ENCODE measurements at regions not wholly inside any gene's neighbourhood (a gene's known extent, or its start where the extent isn't known, plus 50 kb on each side); places are given as distances from the start of the nearest gene placed in this dataset.

DNA sequence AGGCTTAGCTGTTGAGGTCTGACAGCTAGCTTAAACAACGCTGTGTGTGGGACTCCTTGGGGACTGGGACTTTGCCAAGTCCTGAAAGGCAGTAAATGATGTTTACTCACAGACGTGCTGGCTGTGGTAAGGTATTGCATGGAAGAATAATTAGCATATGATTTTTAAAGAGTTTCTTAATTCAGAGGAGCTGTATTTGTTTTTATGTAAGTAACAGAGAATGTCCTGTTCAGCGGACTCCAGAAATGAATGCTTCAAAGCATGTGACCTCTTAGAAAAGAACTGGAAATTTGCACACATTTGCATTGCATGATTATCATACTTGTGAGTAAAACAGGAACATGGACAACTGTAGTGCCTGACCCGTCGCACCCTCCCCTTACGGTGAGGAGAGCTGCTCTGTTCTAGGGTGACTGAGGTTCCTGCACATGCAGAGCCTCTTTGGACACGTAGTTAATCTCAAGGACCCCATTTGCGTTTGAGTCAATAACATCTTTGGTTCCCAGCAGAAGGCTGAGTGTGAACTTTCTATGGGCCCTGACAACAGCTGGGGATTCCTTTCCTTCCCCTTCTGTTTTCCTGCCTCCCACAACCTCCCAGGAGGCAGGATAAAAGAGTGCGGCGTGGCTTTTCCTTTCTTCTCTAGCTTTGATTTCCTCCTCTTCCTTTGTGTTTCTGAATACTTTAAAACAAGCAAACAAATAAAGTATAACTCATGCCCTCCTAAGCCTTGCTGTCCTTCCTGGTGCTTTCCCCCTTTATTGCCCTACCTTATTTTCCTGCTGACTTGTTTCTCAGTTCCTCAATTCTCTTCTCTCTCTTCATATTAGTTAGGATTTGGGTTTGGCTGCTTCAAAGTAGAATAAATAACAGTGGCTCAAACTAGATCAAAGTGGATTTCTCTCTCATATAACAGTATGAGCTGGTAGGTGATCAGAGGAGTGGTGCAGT, 157.2 kb upstream of the CD180 start:
- H3K4me3 ChIP-seq (ENCODE audit: low read length in 2 of 2) = no peak overlapping the region
- no peaks in the 10 kb centered on the region for H3K4me1 ChIP-seq (ENCODE audit: control insufficient read depth, insufficient read depth, low read length)
- no peak overlapping the region for H3K9ac ChIP-seq (ENCODE audit: low read length in 2 of 2)
- H3K9me3 ChIP-seq (ENCODE audit: control insufficient read depth in 2 of 2, low read length in 2 of 2) = no peaks in the 10 kb centered on the region
- H3K27ac ChIP-seq (ENCODE audit: low read length) = no peak overlapping the region
- H3K27me3 ChIP-seq (ENCODE audit: control insufficient read depth in 1 of 2, insufficient read depth in 2 of 2, low read length in 2 of 2) = no peaks in the 10 kb centered on the region
- no peaks in the 10 kb centered on the region for H3K36me3 ChIP-seq (ENCODE audit: control insufficient read depth in 2 of 2, insufficient read depth in 2 of 2, low read length in 2 of 2)

DNA sequence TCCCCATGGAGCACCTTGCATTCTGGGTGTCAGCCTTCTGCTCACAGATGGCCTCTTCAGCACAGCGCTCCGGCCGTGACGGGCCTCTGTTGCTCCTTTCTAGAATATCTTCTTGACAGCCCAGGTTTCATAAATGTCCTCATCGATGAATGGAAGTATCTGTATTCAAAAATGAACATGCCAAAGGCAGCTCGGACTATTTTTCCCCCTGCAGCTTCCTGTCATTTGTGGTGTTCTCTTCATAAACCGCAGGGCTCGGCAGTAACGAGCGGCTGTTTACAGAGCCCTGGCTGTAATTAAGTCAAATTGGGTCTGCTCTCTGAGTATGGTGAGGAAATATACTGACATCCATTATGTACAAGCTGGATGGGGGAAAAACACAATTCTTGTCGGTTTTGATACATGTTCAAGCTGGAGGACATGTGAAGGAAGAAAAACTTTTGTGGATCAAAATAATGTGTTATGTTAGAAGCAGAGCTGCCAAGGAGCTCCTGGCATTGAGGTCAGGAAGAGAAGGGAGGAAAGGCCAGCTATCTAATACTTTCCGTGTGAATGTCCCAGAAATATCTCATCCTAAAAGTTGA, 154.1 kb upstream of the CD180 start:
- Histone ChIP-seq H3K9me3 (ENCODE audit: control insufficient read depth in 2 of 2, low read length in 2 of 2) (no peaks in the 10 kb centered on the region), H3K9ac (ENCODE audit: low read length in 2 of 2) (no peak overlapping the region), H3K4me3 (ENCODE audit: low read length in 2 of 2) (no peak overlapping the region), H3K27ac (ENCODE audit: low read length) (no peak overlapping the region), H3K27me3 (ENCODE audit: control insufficient read depth in 1 of 2, insufficient read depth in 2 of 2, low read length in 2 of 2) (no peaks in the 10 kb centered on the region), H3K4me1 (ENCODE audit: control insufficient read depth, insufficient read depth, low read length) (no peaks in the 10 kb centered on the region), H3K36me3 (ENCODE audit: control insufficient read depth in 2 of 2, insufficient read depth in 2 of 2, low read length in 2 of 2) (no peaks in the 10 kb centered on the region)

DNA sequence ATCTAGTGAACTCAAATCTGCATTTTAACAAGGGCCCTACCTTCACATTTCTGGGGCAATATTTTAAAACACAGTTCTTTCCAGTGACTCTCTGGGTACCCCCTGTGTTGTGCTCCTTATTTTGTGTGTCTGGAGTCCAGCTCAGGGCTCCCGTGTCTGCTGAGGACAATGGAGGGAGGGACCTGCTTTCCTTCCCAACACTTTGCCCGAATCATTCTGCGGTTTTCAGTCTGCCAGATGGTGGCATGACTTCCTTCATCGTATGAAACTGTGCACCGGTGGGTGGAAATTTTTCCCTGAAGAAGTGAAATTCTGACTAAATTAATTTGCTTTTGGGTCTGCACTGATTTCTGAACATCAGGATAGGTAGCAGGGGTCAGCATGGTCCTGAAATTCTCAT, 153.6 kb upstream of the CD180 start:
- H3K27ac ChIP-seq (ENCODE audit: low read length) = no peak overlapping the region
- H3K9me3 ChIP-seq (ENCODE audit: control insufficient read depth in 2 of 2, low read length in 2 of 2) = no peaks in the 10 kb centered on the region
- no peak overlapping the region for H3K4me3 ChIP-seq (ENCODE audit: low read length in 2 of 2)
- H3K9ac ChIP-seq (ENCODE audit: low read length in 2 of 2) = no peak overlapping the region
- no peaks in the 10 kb centered on the region for H3K36me3 ChIP-seq (ENCODE audit: control insufficient read depth in 2 of 2, insufficient read depth in 2 of 2, low read length in 2 of 2)
- H3K27me3 ChIP-seq (ENCODE audit: control insufficient read depth in 1 of 2, insufficient read depth in 2 of 2, low read length in 2 of 2) = no peaks in the 10 kb centered on the region
- no peaks in the 10 kb centered on the region for H3K4me1 ChIP-seq (ENCODE audit: control insufficient read depth, insufficient read depth, low read length)

DNA sequence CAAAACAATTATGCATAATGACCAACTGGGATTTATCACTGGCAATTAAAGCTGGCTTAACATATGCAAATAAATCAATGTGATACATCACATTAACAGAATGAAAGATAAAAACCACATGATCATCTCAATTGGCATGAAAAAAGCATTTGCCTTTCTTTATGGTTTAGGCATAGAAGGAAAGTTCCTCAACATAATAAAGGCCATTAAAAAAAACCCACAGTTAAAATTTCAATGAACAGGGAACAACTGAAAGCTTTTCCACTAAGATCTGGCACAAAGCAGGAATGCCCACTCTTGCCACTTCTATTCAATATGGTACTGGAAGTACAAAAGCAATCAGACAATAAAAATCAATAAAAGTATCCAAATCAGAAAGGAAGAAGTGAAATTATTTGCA, 151.2 kb upstream of the CD180 start:
- H3K4me1 ChIP-seq (ENCODE audit: control insufficient read depth, insufficient read depth, low read length) = no peaks in the 10 kb centered on the region
- no peak overlapping the region for H3K27ac ChIP-seq (ENCODE audit: low read length)
- H3K9ac ChIP-seq (ENCODE audit: low read length in 2 of 2) = no peak overlapping the region
- no peaks in the 10 kb centered on the region for H3K36me3 ChIP-seq (ENCODE audit: control insufficient read depth in 2 of 2, insufficient read depth in 2 of 2, low read length in 2 of 2)
- no peak overlapping the region for H3K4me3 ChIP-seq (ENCODE audit: low read length in 2 of 2)
- no peaks in the 10 kb centered on the region for H3K9me3 ChIP-seq (ENCODE audit: control insufficient read depth in 2 of 2, low read length in 2 of 2)
- H3K27me3 ChIP-seq (ENCODE audit: control insufficient read depth in 1 of 2, insufficient read depth in 2 of 2, low read length in 2 of 2) = no peaks in the 10 kb centered on the region

DNA sequence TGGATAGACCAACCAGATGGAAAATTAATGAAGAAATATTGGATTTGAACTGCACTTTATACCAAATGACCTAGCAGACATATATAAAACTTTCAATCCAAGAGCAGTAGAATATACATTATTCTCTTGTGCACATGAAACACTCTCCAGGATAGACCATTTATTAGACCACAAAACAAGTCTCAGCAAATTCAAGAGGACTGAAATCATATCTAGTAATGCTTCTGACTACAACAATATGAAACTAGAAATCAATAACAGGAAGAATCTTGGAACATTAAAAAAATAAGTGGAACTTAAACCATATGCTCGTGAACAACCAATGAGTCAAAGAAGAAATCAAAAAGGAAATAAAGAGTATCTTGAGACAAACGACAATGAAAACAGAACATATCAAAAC, 150.0 kb upstream of the CD180 start:
- no peak overlapping the region for H3K27ac ChIP-seq (ENCODE audit: low read length)
- H3K27me3 ChIP-seq (ENCODE audit: control insufficient read depth in 1 of 2, insufficient read depth in 2 of 2, low read length in 2 of 2) = no peaks in the 10 kb centered on the region
- no peaks in the 10 kb centered on the region for H3K4me1 ChIP-seq (ENCODE audit: control insufficient read depth, insufficient read depth, low read length)
- H3K9ac ChIP-seq (ENCODE audit: low read length in 2 of 2) = no peak overlapping the region
- no peaks in the 10 kb centered on the region for H3K9me3 ChIP-seq (ENCODE audit: control insufficient read depth in 2 of 2, low read length in 2 of 2)
- H3K4me3 ChIP-seq (ENCODE audit: low read length in 2 of 2) = no peak overlapping the region
- no peaks in the 10 kb centered on the region for H3K36me3 ChIP-seq (ENCODE audit: control insufficient read depth in 2 of 2, insufficient read depth in 2 of 2, low read length in 2 of 2)

DNA sequence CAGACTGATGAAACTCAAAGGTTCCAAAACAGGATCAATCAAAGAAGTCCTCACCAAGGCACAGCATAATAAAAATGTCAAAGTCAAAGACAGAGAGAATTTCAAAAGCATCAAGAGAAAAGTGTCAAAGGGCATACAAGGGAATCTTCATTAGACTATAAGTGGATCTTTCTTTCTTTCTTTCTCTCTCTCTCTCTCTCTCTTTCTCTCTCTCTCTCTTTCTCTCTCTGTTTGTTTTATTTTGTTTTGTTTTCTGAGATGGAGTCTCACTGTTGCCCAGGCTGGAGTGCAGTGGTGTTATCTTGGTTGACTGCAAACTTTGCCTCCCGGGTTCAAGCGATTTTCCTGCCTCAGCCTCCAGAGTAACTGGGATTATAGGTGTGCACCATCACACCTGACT, 148.3 kb upstream of the CD180 start:
- Histone ChIP-seq H3K9ac (ENCODE audit: low read length in 2 of 2) (no peak overlapping the region), H3K9me3 (ENCODE audit: control insufficient read depth in 2 of 2, low read length in 2 of 2) (no peaks in the 10 kb centered on the region), H3K27ac (ENCODE audit: low read length) (no peak overlapping the region), H3K4me1 (ENCODE audit: control insufficient read depth, insufficient read depth, low read length) (no peaks in the 10 kb centered on the region), H3K27me3 (ENCODE audit: control insufficient read depth in 1 of 2, insufficient read depth in 2 of 2, low read length in 2 of 2) (no peaks in the 10 kb centered on the region), H3K36me3 (ENCODE audit: control insufficient read depth in 2 of 2, insufficient read depth in 2 of 2, low read length in 2 of 2) (no peaks in the 10 kb centered on the region), H3K4me3 (ENCODE audit: low read length in 2 of 2) (no peak overlapping the region)

DNA sequence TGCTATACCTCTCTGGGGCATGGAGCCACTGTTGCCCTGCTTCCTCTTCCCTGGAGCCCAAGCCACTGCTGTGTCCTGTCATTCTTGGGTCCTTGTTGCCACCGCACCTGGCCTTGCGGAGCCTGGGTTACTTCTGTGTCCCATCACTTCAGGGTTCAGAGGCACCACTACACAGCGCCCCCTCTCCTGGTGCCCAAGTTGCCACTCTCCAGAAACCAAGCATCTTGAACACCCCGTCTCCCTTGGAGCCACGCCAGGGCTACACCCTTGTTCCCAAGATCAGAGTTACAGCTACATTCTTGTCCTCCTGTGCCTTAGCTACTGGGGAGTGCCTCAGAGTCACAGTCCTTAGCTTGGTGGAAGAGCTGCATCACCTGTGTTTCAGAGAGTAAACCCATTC, 147.2 kb upstream of the CD180 start:
- Histone ChIP-seq H3K27ac (ENCODE audit: low read length) (no peak overlapping the region), H3K4me3 (ENCODE audit: low read length in 2 of 2) (no peak overlapping the region), H3K9ac (ENCODE audit: low read length in 2 of 2) (no peak overlapping the region), H3K27me3 (ENCODE audit: control insufficient read depth in 1 of 2, insufficient read depth in 2 of 2, low read length in 2 of 2) (no peaks in the 10 kb centered on the region), H3K4me1 (ENCODE audit: control insufficient read depth, insufficient read depth, low read length) (no peaks in the 10 kb centered on the region), H3K9me3 (ENCODE audit: control insufficient read depth in 2 of 2, low read length in 2 of 2) (no peaks in the 10 kb centered on the region), H3K36me3 (ENCODE audit: control insufficient read depth in 2 of 2, insufficient read depth in 2 of 2, low read length in 2 of 2) (no peaks in the 10 kb centered on the region)

DNA sequence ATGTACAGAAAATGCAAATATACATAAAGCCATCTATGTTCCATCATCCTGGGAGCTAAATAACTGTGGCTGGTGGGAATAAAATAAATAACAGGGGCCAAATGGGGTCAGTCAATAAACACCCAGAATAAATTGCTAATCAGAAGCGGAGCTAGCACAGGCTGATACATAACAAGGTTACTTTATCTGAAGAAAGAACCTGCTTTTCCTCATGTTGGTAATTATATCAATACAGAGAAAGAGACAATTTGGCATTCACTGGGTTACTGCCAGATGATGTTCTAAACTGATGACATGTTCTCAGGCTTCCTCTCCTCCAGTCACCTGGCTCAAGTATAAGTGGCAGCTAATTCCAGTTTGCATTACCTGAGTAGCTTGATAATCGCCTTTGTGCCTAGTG, 144.9 kb upstream of the CD180 start:
- H3K9ac ChIP-seq (ENCODE audit: low read length in 2 of 2) = no peak overlapping the region
- H3K36me3 ChIP-seq (ENCODE audit: control insufficient read depth in 2 of 2, insufficient read depth in 2 of 2, low read length in 2 of 2) = no peaks in the 10 kb centered on the region
- no peak overlapping the region for H3K4me3 ChIP-seq (ENCODE audit: low read length in 2 of 2)
- H3K9me3 ChIP-seq (ENCODE audit: control insufficient read depth in 2 of 2, low read length in 2 of 2) = no peaks in the 10 kb centered on the region
- H3K27ac ChIP-seq (ENCODE audit: low read length) = no peak overlapping the region
- no peaks in the 10 kb centered on the region for H3K27me3 ChIP-seq (ENCODE audit: control insufficient read depth in 1 of 2, insufficient read depth in 2 of 2, low read length in 2 of 2)
- no peaks in the 10 kb centered on the region for H3K4me1 ChIP-seq (ENCODE audit: control insufficient read depth, insufficient read depth, low read length)

DNA sequence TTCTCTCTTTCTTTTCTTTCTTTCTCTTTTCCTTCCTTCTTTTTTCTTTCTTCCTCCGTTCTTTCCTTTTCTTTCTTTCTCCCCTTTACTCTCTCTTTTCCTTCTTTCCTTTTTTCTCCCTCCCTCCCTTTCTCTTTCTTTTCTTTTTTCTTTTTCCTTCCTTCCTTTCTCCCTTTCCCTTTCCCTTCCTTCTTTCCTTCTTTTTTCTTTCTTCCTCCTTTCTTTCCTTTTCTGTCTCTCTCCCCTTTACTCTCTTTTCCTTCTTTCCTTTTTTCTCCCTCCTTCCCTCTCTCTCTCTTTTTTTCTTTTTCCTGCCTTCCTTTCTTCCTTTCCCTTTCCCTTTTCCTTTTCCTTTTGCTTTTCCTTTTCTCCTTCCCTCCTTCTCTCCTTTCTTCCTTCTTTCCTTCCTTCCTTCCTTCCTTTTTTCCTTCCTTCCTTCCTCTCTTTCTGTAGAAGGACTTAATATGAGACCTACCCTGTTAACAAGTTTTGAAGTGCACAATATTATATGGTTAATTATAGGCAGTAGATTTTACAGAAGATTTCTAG, 142.7 kb upstream of the CD180 start:
- no peaks in the 10 kb centered on the region for H3K27me3 ChIP-seq (ENCODE audit: control insufficient read depth in 1 of 2, insufficient read depth in 2 of 2, low read length in 2 of 2)
- H3K4me3 ChIP-seq (ENCODE audit: low read length in 2 of 2) = no peak overlapping the region
- no peaks in the 10 kb centered on the region for H3K9me3 ChIP-seq (ENCODE audit: control insufficient read depth in 2 of 2, low read length in 2 of 2)
- H3K27ac ChIP-seq (ENCODE audit: low read length) = no peak overlapping the region
- H3K4me1 ChIP-seq (ENCODE audit: control insufficient read depth, insufficient read depth, low read length) = no peaks in the 10 kb centered on the region
- H3K9ac ChIP-seq (ENCODE audit: low read length in 2 of 2) = no peak overlapping the region
- no peaks in the 10 kb centered on the region for H3K36me3 ChIP-seq (ENCODE audit: control insufficient read depth in 2 of 2, insufficient read depth in 2 of 2, low read length in 2 of 2)

DNA sequence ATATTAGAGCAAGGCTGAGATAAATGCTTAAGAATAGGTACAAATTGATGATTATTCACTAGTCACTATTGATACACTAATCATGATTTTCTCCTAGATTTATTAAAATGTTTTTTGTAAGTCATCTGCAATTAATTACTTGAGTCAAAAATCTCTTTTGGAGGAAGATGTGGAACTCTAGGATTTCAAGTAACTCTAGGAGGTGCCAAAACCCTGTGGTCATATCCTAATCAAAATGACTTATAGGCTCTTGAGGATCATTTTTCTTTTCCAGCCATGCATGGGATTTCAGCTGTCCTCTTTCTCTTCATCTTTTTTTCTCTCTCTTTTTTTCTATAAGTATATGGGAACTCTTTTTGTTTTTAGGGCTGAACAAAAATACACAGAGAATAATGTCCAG, 141.8 kb upstream of the CD180 start:
- Histone ChIP-seq H3K9ac (ENCODE audit: low read length in 2 of 2) (no peak overlapping the region), H3K4me1 (ENCODE audit: control insufficient read depth, insufficient read depth, low read length) (no peaks in the 10 kb centered on the region), H3K27ac (ENCODE audit: low read length) (no peak overlapping the region), H3K4me3 (ENCODE audit: low read length in 2 of 2) (no peak overlapping the region), H3K27me3 (ENCODE audit: control insufficient read depth in 1 of 2, insufficient read depth in 2 of 2, low read length in 2 of 2) (no peaks in the 10 kb centered on the region), H3K9me3 (ENCODE audit: control insufficient read depth in 2 of 2, low read length in 2 of 2) (no peaks in the 10 kb centered on the region), H3K36me3 (ENCODE audit: control insufficient read depth in 2 of 2, insufficient read depth in 2 of 2, low read length in 2 of 2) (no peaks in the 10 kb centered on the region)

DNA sequence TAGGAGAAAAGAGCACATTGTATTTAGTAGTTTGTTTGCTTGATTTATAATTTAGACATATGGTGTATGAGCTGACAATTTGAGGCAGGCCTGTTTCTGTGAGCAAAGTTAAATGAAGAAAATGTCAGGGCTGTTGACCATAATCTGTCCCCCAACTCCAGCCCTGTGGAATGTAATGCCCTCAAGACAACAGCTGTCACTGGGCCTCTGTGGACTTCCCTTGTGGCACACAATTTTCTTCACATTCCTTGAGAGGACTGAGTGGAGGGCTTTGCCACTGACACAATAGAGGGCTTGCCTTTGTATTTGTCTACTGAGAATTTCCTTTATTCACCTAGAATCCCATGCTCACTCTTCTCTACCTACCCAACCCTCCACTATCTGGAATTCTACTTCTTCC, 141.2 kb upstream of the CD180 start:
- Histone ChIP-seq H3K9me3 (ENCODE audit: control insufficient read depth in 2 of 2, low read length in 2 of 2) (no peaks in the 10 kb centered on the region), H3K9ac (ENCODE audit: low read length in 2 of 2) (no peak overlapping the region)

More for the DNA sequence above, 141.2 kb upstream of the CD180 start:
- Histone ChIP-seq H3K4me3 (ENCODE audit: low read length in 2 of 2) (no peak overlapping the region), H3K4me1 (ENCODE audit: control insufficient read depth, insufficient read depth, low read length) (no peaks in the 10 kb centered on the region), H3K27me3 (ENCODE audit: control insufficient read depth in 1 of 2, insufficient read depth in 2 of 2, low read length in 2 of 2) (no peaks in the 10 kb centered on the region), H3K36me3 (ENCODE audit: control insufficient read depth in 2 of 2, insufficient read depth in 2 of 2, low read length in 2 of 2) (no peaks in the 10 kb centered on the region), H3K27ac (ENCODE audit: low read length) (no peak overlapping the region)

Data from stomach smooth muscle (tissue), 2 donors.